ENCODE measurements at regions not wholly inside any gene's neighbourhood (a gene's known extent, or its start where the extent isn't known, plus 50 kb on each side); places are given as distances from the start of the nearest gene placed in this dataset.

DNA sequence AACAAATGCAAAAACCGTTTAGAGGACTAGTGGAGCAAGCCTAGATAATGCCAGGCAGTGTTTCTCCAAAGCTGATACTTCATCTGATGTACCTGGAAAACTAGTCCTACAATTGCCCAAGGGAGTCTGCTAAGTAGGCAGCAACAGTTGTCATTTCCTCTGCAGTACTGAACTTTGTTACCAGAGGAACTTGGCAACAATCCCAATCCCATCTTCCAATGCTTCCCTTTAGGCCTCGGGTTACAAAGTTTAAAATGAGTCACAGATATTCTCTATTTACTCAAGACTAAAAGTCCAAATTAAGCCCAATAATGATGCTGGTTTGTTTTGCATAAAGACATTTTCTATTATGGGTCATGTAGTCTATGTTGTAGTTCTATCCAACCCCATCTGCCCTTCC lies 120.0 kb upstream of the GLRA2 start:
- H3K9me3 ChIP-seq (ENCODE audit: control extremely low read depth in 1 of 3, control insufficient read depth in 2 of 3, insufficient read depth in 1 of 3, low read length in 2 of 3) = no peaks in the 10 kb centered on the region
- H3K27ac Mint-ChIP-seq = no peak overlapping the region
- CTCF ChIA-PET = no interaction called here
- H3K4me1 Mint-ChIP-seq = no peaks in the 10 kb centered on the region
- ATAC-seq (ENCODE audit: low read depth) (no peak), DNase-seq (no peak)
- POLR2A ChIA-PET = no interaction called here
- no peaks in the 10 kb centered on the region for H3K4me1 ChIP-seq (ENCODE audit: control insufficient read depth in 2 of 2, insufficient read depth in 2 of 2, low read length in 2 of 2)
- no peak for TF ChIP-seq EZH2 (IDR thresholded peaks at IDR 0.05; ENCODE audit: borderline replicate concordance, insufficient read depth, low read depth, low read length, poor library complexity, severe bottlenecking)
- no peak overlapping the region for H3K4me2 ChIP-seq (replicated peaks; ENCODE audit: low read depth, low read length, poor library complexity, severe bottlenecking)
- no peaks in the 10 kb centered on the region for H3K36me3 ChIP-seq (replicated peaks in 1 of 2; ENCODE audit: control extremely low read depth in 1 of 2, control insufficient read depth in 1 of 2, extremely low read depth in 1 of 2, insufficient read depth in 2 of 2, low read length in 1 of 2)
- H3K27me3 Mint-ChIP-seq = no peaks in the 10 kb centered on the region
- H3K27me3 ChIP-seq (replicated peaks in 1 of 4; ENCODE audit: control extremely low read depth in 1 of 4, control insufficient read depth in 3 of 4, insufficient read depth in 4 of 4, low read length in 3 of 4) = no peaks in the 10 kb centered on the region
- H2AFZ ChIP-seq (ENCODE audit: insufficient read depth, low read depth, low read length, poor library complexity, severe bottlenecking) = no peak overlapping the region
- no peaks in the 10 kb centered on the region for H4K20me1 ChIP-seq (ENCODE audit: control insufficient read depth, insufficient read depth, low read length, poor library complexity, severe bottlenecking)
- H3K79me2 ChIP-seq (ENCODE audit: control insufficient read depth, insufficient read depth, low read length) = no peaks in the 10 kb centered on the region
- H3K9ac ChIP-seq (ENCODE audit: low read length) = no peak overlapping the region
- H3K27ac ChIP-seq (ENCODE audit: low read length in 2 of 2) = no peak overlapping the region
- no peak overlapping the region for H3K4me3 Mint-ChIP-seq
- H3K9me3 Mint-ChIP-seq (ENCODE audit: insufficient read depth) = no peaks in the 10 kb centered on the region
- intact Hi-C loops (cut with micrococcal nuclease) = no loop called here
- no peak overlapping the region for H3K4me3 ChIP-seq (ENCODE audit: control extremely low read depth in 1 of 5, extremely low read depth in 1 of 5, insufficient read depth in 1 of 5, low read depth in 2 of 5, low read length in 4 of 5)
- 86% methylated on average over 1 of the region's 2 CpGs for WGBS (ENCODE audit: insufficient coverage)

- no peak overlapping the region for H3K4me2 ChIP-seq (replicated peaks; ENCODE audit: low read depth, low read length, poor library complexity, severe bottlenecking)
- no peak overlapping the region for H3K4me3 ChIP-seq (ENCODE audit: control extremely low read depth in 1 of 5, extremely low read depth in 1 of 5, insufficient read depth in 1 of 5, low read depth in 2 of 5, low read length in 4 of 5)
- POLR2A ChIA-PET = no interaction called here
Measured at GRCh38 chrX:14406225-14406624, 123.1 kb upstream of the GLRA2 start.

More at GRCh38 chrX:14406225-14406624, 123.1 kb upstream of the GLRA2 start:
- Histone ChIP-seq H3K79me2 (ENCODE audit: control insufficient read depth, insufficient read depth, low read length) (no peaks in the 10 kb centered on the region), H3K4me1 (ENCODE audit: control insufficient read depth in 2 of 2, insufficient read depth in 2 of 2, low read length in 2 of 2) (no peaks in the 10 kb centered on the region), H3K36me3 (replicated peaks in 1 of 2; ENCODE audit: control extremely low read depth in 1 of 2, control insufficient read depth in 1 of 2, extremely low read depth in 1 of 2, insufficient read depth in 2 of 2, low read length in 1 of 2) (no peaks in the 10 kb centered on the region), H2AFZ (ENCODE audit: insufficient read depth, low read depth, low read length, poor library complexity, severe bottlenecking) (no peak overlapping the region), H3K27me3 (replicated peaks in 1 of 4; ENCODE audit: control extremely low read depth in 1 of 4, control insufficient read depth in 3 of 4, insufficient read depth in 4 of 4, low read length in 3 of 4) (no peaks in the 10 kb centered on the region), H4K20me1 (ENCODE audit: control insufficient read depth, insufficient read depth, low read length, poor library complexity, severe bottlenecking) (no peaks in the 10 kb centered on the region), H3K9ac (ENCODE audit: low read length) (no peak overlapping the region), H3K9me3 (ENCODE audit: control extremely low read depth in 1 of 3, control insufficient read depth in 2 of 3, insufficient read depth in 1 of 3, low read length in 2 of 3) (no peaks in the 10 kb centered on the region), H3K27ac (ENCODE audit: low read length in 2 of 2) (no peak overlapping the region)
- Mint-ChIP-seq H3K27me3 (no peaks in the 10 kb centered on the region), H3K9me3 (ENCODE audit: insufficient read depth) (no peaks in the 10 kb centered on the region), H3K4me3 (no peak overlapping the region), H3K27ac (no peak overlapping the region), H3K4me1 (no peaks in the 10 kb centered on the region)
- DNase-seq (no peak), ATAC-seq (ENCODE audit: low read depth) (no peak)
- CTCF ChIA-PET = no interaction called here
- intact Hi-C loops (cut with micrococcal nuclease) = no loop called here
- no peak for TF ChIP-seq EZH2 (IDR thresholded peaks at IDR 0.05; ENCODE audit: borderline replicate concordance, insufficient read depth, low read depth, low read length, poor library complexity, severe bottlenecking)
- TF ChIP-seq, protein P1, sequence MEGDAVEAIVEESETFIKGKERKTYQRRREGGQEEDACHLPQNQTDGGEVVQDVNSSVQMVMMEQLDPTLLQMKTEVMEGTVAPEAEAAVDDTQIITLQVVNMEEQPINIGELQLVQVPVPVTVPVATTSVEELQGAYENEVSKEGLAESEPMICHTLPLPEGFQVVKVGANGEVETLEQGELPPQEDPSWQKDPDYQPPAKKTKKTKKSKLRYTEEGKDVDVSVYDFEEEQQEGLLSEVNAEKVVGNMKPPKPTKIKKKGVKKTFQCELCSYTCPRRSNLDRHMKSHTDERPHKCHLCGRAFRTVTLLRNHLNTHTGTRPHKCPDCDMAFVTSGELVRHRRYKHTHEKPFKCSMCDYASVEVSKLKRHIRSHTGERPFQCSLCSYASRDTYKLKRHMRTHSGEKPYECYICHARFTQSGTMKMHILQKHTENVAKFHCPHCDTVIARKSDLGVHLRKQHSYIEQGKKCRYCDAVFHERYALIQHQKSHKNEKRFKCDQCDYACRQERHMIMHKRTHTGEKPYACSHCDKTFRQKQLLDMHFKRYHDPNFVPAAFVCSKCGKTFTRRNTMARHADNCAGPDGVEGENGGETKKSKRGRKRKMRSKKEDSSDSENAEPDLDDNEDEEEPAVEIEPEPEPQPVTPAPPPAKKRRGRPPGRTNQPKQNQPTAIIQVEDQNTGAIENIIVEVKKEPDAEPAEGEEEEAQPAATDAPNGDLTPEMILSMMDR (IDR thresholded peaks at IDR 0.05) = no peak

All from B cell (primary cell).